ENCODE measurements at regions not wholly inside any gene's neighbourhood (a gene's known extent, or its start where the extent isn't known, plus 50 kb on each side); places are given as distances from the start of the nearest gene placed in this dataset.

- intact Hi-C loops (cut with micrococcal nuclease; ENCODE audit: unreplicated experiment) = no loop called here
- BruUV-seq (replicated peaks) = no TSS peak
- Mint-ChIP-seq H3K4me3 (ENCODE audit: low read depth, unreplicated experiment) (no peak overlapping the region), H3K27ac (ENCODE audit: unreplicated experiment) (no peak overlapping the region), H3K9me3 (ENCODE audit: low read depth, unreplicated experiment) (no peaks in the 10 kb centered on the region), H3K27me3 (ENCODE audit: unreplicated experiment) (no peaks in the 10 kb centered on the region), H3K4me1 (ENCODE audit: low read depth, unreplicated experiment) (no peaks in the 10 kb centered on the region), H3K36me3 (ENCODE audit: insufficient read depth, unreplicated experiment) (no peaks in the 10 kb centered on the region)
- DNase-seq = no peak
- TF ChIP-seq CTCF (IDR thresholded peaks at IDR 0.05; ENCODE audit: unreplicated experiment) = no peak
- CTCF ChIA-PET = no interaction called here
Observed at GRCh38 chr12:17264603-17265002, 658.6 kb upstream of the LMO3 start.

GRCh38 chr12:17239874-17240273, 633.9 kb upstream of the LMO3 start:
- H3K4me1 Mint-ChIP-seq (ENCODE audit: low read depth, unreplicated experiment) = no peaks in the 10 kb centered on the region
- DNase-seq = no peak

GRCh38 chr12:17235996-17236395, 630.0 kb upstream of the LMO3 start:
- intact Hi-C loops (cut with micrococcal nuclease; ENCODE audit: unreplicated experiment) = no loop called here

More at GRCh38 chr12:17239874-17240273, 633.9 kb upstream of the LMO3 start:
- Mint-ChIP-seq H3K36me3 (ENCODE audit: insufficient read depth, unreplicated experiment) (no peaks in the 10 kb centered on the region), H3K27me3 (ENCODE audit: unreplicated experiment) (no peaks in the 10 kb centered on the region), H3K4me3 (ENCODE audit: low read depth, unreplicated experiment) (no peak overlapping the region), H3K27ac (ENCODE audit: unreplicated experiment) (no peak overlapping the region), H3K9me3 (ENCODE audit: low read depth, unreplicated experiment) (peaks cover 3% of the 10 kb centered on the region)
- no peak for TF ChIP-seq CTCF (IDR thresholded peaks at IDR 0.05; ENCODE audit: unreplicated experiment)
- CTCF ChIA-PET = no interaction called here
- BruUV-seq (replicated peaks) = no TSS peak
- intact Hi-C loops (cut with micrococcal nuclease; ENCODE audit: unreplicated experiment) = no loop called here

GRCh38 chr12:17215759-17216570, 610.0 kb upstream of the LMO3 start:
- Mint-ChIP-seq H3K4me1 (ENCODE audit: low read depth, unreplicated experiment) (no peaks in the 10 kb centered on the region), H3K9me3 (ENCODE audit: low read depth, unreplicated experiment) (no peaks in the 10 kb centered on the region), H3K4me3 (ENCODE audit: low read depth, unreplicated experiment) (no peak overlapping the region), H3K27me3 (ENCODE audit: unreplicated experiment) (no peaks in the 10 kb centered on the region), H3K36me3 (ENCODE audit: insufficient read depth, unreplicated experiment) (no peaks in the 10 kb centered on the region), H3K27ac (ENCODE audit: unreplicated experiment) (no peak overlapping the region)
- TF ChIP-seq CTCF (IDR thresholded peaks at IDR 0.05; ENCODE audit: unreplicated experiment) = no peak
- peak; percentile 18 for DNase-seq
- no TSS peak for BruUV-seq (replicated peaks)
- CTCF ChIA-PET = no interaction called here
- intact Hi-C loops (cut with micrococcal nuclease; ENCODE audit: unreplicated experiment) = no loop called here

More at GRCh38 chr12:17235996-17236395, 630.0 kb upstream of the LMO3 start:
- no peak for DNase-seq
- H3K27me3 Mint-ChIP-seq (ENCODE audit: unreplicated experiment) = no peaks in the 10 kb centered on the region
- CTCF ChIA-PET = no interaction called here
- no peaks in the 10 kb centered on the region for H3K4me1 Mint-ChIP-seq (ENCODE audit: low read depth, unreplicated experiment)
- H3K9me3 Mint-ChIP-seq (ENCODE audit: low read depth, unreplicated experiment) = no peaks in the 10 kb centered on the region
- no peaks in the 10 kb centered on the region for H3K36me3 Mint-ChIP-seq (ENCODE audit: insufficient read depth, unreplicated experiment)
- no peak overlapping the region for H3K4me3 Mint-ChIP-seq (ENCODE audit: low read depth, unreplicated experiment)
- H3K27ac Mint-ChIP-seq (ENCODE audit: unreplicated experiment) = no peak overlapping the region
- BruUV-seq (replicated peaks) = no TSS peak
- TF ChIP-seq CTCF (IDR thresholded peaks at IDR 0.05; ENCODE audit: unreplicated experiment) = no peak
